ENCODE measurements at regions not wholly inside any gene's neighbourhood (a gene's known extent, or its start where the extent isn't known, plus 50 kb on each side); places are given as distances from the start of the nearest gene placed in this dataset.

- WGBS (ENCODE audit: insufficient coverage), result 94% methylated on average over 5 of the region's 9 CpGs
- ATAC-seq (ENCODE audit: low read depth) (no peak), DNase-seq (no peak)
- H3K27ac ChIP-seq (ENCODE audit: low read length in 2 of 2), result no peak overlapping the region
- no peaks in the 10 kb centered on the region for H3K36me3 ChIP-seq (replicated peaks in 1 of 2; ENCODE audit: control extremely low read depth in 1 of 2, control insufficient read depth in 1 of 2, extremely low read depth in 1 of 2, insufficient read depth in 2 of 2, low read length in 1 of 2)
- H3K9me3 Mint-ChIP-seq (ENCODE audit: insufficient read depth), result peaks cover 6% of the 10 kb centered on the region
- H3K79me2 ChIP-seq (ENCODE audit: control insufficient read depth, insufficient read depth, low read length), result no peaks in the 10 kb centered on the region
- no peak overlapping the region for H2AFZ ChIP-seq (ENCODE audit: insufficient read depth, low read depth, low read length, poor library complexity, severe bottlenecking)
- H3K27me3 Mint-ChIP-seq, result no peaks in the 10 kb centered on the region
- intact Hi-C loops (cut with micrococcal nuclease), result no loop called here
- H3K4me2 ChIP-seq (replicated peaks; ENCODE audit: low read depth, low read length, poor library complexity, severe bottlenecking), result no peak overlapping the region
- POLR2A ChIA-PET, result no interaction called here
- H3K9me3 ChIP-seq (ENCODE audit: control extremely low read depth in 1 of 3, control insufficient read depth in 2 of 3, insufficient read depth in 1 of 3, low read length in 2 of 3), result no peaks in the 10 kb centered on the region
- H4K20me1 ChIP-seq (ENCODE audit: control insufficient read depth, insufficient read depth, low read length, poor library complexity, severe bottlenecking), result no peaks in the 10 kb centered on the region
- no peak overlapping the region for H3K27ac Mint-ChIP-seq
- no peak overlapping the region for H3K9ac ChIP-seq (ENCODE audit: low read length)
- no peak overlapping the region for H3K4me3 ChIP-seq (ENCODE audit: control extremely low read depth in 1 of 5, extremely low read depth in 1 of 5, insufficient read depth in 1 of 5, low read depth in 2 of 5, low read length in 4 of 5)
- H3K27me3 ChIP-seq (replicated peaks in 1 of 4; ENCODE audit: control extremely low read depth in 1 of 4, control insufficient read depth in 3 of 4, insufficient read depth in 4 of 4, low read length in 3 of 4), result no peaks in the 10 kb centered on the region
- CTCF ChIA-PET, result no interaction called here
- no peak overlapping the region for H3K4me3 Mint-ChIP-seq
- H3K4me1 Mint-ChIP-seq, result no peaks in the 10 kb centered on the region
- no peaks in the 10 kb centered on the region for H3K4me1 ChIP-seq (ENCODE audit: control insufficient read depth in 2 of 2, insufficient read depth in 2 of 2, low read length in 2 of 2)
- no peak for TF ChIP-seq EZH2 (IDR thresholded peaks at IDR 0.05; ENCODE audit: borderline replicate concordance, insufficient read depth, low read depth, low read length, poor library complexity, severe bottlenecking)
- TF ChIP-seq CTCF (IDR thresholded peaks at IDR 0.05), result no peak
Measured at GRCh38 chr13:59300355-59301173, 863.2 kb downstream of the DIAPH3 start.

- Histone ChIP-seq H3K4me2 (replicated peaks; ENCODE audit: low read depth, low read length, poor library complexity, severe bottlenecking) (no peak overlapping the region), H3K36me3 (replicated peaks in 1 of 2; ENCODE audit: control extremely low read depth in 1 of 2, control insufficient read depth in 1 of 2, extremely low read depth in 1 of 2, insufficient read depth in 2 of 2, low read length in 1 of 2) (no peaks in the 10 kb centered on the region), H3K9ac (ENCODE audit: low read length) (no peak overlapping the region), H3K79me2 (ENCODE audit: control insufficient read depth, insufficient read depth, low read length) (no peaks in the 10 kb centered on the region), H2AFZ (ENCODE audit: insufficient read depth, low read depth, low read length, poor library complexity, severe bottlenecking) (no peak overlapping the region), H3K4me1 (ENCODE audit: control insufficient read depth in 2 of 2, insufficient read depth in 2 of 2, low read length in 2 of 2) (no peaks in the 10 kb centered on the region), H3K27ac (ENCODE audit: low read length in 2 of 2) (no peak overlapping the region), H3K4me3 (ENCODE audit: control extremely low read depth in 1 of 5, extremely low read depth in 1 of 5, insufficient read depth in 1 of 5, low read depth in 2 of 5, low read length in 4 of 5) (no peak overlapping the region), H3K9me3 (ENCODE audit: control extremely low read depth in 1 of 3, control insufficient read depth in 2 of 3, insufficient read depth in 1 of 3, low read length in 2 of 3) (no peaks in the 10 kb centered on the region), H4K20me1 (ENCODE audit: control insufficient read depth, insufficient read depth, low read length, poor library complexity, severe bottlenecking) (no peaks in the 10 kb centered on the region), H3K27me3 (replicated peaks in 1 of 4; ENCODE audit: control extremely low read depth in 1 of 4, control insufficient read depth in 3 of 4, insufficient read depth in 4 of 4, low read length in 3 of 4) (no peaks in the 10 kb centered on the region)
- Mint-ChIP-seq H3K9me3 (ENCODE audit: insufficient read depth) (peaks cover 6% of the 10 kb centered on the region), H3K4me3 (no peak overlapping the region), H3K4me1 (no peaks in the 10 kb centered on the region), H3K27ac (no peak overlapping the region), H3K27me3 (no peaks in the 10 kb centered on the region)
- POLR2A ChIA-PET, result no interaction called here
- intact Hi-C loops (cut with micrococcal nuclease), result no loop called here
- WGBS (ENCODE audit: insufficient coverage), result no CpG with 5 or more reads among the region's 2 CpGs
- no peak for TF ChIP-seq EZH2 (IDR thresholded peaks at IDR 0.05; ENCODE audit: borderline replicate concordance, insufficient read depth, low read depth, low read length, poor library complexity, severe bottlenecking)
- TF ChIP-seq CTCF (IDR thresholded peaks at IDR 0.05), result no peak
- no peak for DNase-seq
- CTCF ChIA-PET, result no interaction called here
- no peak for ATAC-seq (ENCODE audit: low read depth)
Measured at GRCh38 chr13:59301174-59301567, 862.6 kb downstream of the DIAPH3 start.
